ENCODE measurements at regions not wholly inside any gene's neighbourhood (a gene's known extent, or its start where the extent isn't known, plus 50 kb on each side); places are given as distances from the start of the nearest gene placed in this dataset.

- TF ChIP-seq CTCF (conservative IDR thresholded peaks at IDR 0.05; ENCODE audit: low read depth, low read length) = no peak
- no peak for TF ChIP-seq EZH2 (IDR thresholded peaks at IDR 0.05; ENCODE audit: borderline replicate concordance, low read depth, low read length, poor library complexity, severe bottlenecking)
Observed at GRCh38 chr5:20694121-20694520, 706.1 kb upstream of the CDH18 start.

All from A673 (cell line).